Spinal cord (tissue), 1 donor: ENCODE measurements at regions not wholly inside any gene's neighbourhood (a gene's known extent, or its start where the extent isn't known, plus 50 kb on each side); places are given as distances from the start of the nearest gene placed in this dataset. TPM values are rescaled to one million over a fixed set of nuclear protein-coding genes. Genes with fewer than 3 reads are reported as not detected.

Experiments used
- small RNA-seq: library from RNA; depleted of rRNA; stranded (forward); fragments of <200 nt; gene quantifications from one replicate; pipeline ENCODE3, GENCODE V24; 2014; ENCODE audit warnings: low replicate concordance

Small RNAs in the stretch of these regions (small RNA-seq; reads per million reads assigned to genes)
- not detected for gene RN7SKP164
